Stimulated activated CD4-positive, alpha-beta T cell treated with anti-CD3 and anti-CD28 coated beads, TNF-alpha, amount 100 ng/mL, for 48 hours (primary cell): ENCODE measurements at regions not wholly inside any gene's neighbourhood (a gene's known extent, or its start where the extent isn't known, plus 50 kb on each side); places are given as distances from the start of the nearest gene placed in this dataset.
"Not testable (repeated sequence)": the region's sequence is repeated elsewhere in the genome, so short reads cannot be mapped to it uniquely, and the experiment has no call there.

Source experiments
- DNase-seq, 3 donors: peaks; one replicate each; pipeline ENCODE4 v3.0.0-alpha.2; 2020; ENCODE audit warnings: low read depth in 3 of 3

DNA sequence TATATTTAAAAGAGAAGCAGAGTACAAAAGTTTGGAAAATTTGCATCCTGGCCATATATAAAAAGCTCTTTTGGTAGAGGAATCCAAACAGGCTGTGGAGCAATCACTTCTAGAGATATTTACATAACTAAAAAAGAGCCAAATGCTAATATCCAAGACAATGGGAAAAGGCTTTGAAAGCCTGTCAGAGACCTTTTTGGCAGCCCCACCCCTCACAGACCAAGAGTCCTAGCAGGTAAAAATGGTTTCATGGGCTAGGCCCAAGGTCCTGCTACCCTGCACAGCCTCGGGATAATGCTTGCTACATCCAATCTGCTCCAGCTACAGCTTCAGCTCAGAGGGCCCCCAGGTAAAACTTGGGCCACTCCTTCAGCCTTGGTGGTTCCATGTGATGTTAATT is 430.2 kb upstream of the KCND2 start:
- no peak for DNase-seq

DNA sequence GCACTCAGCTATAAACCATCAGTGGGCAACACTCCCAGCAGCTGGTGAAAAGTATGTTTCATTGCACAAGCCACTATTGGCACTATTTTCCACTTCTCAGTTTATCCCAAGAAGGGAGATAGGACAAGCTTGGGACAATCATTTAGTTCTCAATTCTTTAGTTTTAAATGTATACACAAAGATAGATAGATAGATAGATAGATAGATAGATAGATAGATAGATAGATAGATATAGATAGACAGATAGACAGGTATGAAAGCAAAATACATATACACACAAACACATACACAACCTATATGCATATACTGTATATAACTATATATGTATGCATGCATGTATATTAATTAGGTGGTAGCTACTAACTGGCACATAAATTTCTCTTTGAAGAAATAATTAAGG is 411.6 kb upstream of the KCND2 start:
- DNase-seq, result no peak

DNA sequence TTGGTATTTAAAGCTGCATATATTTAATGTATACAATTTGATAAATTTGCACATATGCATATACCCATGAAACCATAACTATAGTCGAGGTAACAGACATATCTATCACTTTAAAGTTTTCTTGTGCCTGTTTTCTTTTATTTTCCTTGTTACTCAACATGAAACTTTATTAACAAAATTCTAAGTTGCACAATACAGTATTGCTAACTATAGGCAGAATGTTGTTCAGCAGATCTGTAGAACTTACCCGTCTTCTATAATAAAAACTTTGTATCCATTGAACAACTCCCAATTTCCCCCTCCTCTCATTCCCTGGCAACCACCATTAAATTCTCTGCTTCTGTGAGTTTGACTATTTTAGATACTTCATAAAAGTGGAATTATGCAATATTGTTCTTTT is 404.6 kb upstream of the KCND2 start:
- no peak for DNase-seq

DNA sequence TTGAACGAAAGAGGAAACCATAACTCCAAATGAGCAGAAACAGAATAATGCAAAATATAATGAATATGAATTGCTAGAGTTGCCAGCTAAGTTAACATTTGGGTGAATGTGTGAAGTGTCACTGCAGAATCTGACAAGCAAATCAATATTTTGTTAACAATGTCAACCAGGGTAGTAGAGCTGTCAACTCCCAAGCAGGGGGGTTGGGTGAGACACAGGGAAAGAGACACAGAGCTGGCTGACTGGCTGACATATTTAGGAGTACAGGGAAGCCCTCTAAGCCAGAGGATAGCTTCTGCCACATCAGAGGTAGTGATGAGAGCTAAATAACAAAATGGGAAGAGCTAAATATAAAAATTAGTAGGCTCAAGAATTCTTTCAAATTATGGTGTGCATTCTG is 393.1 kb upstream of the KCND2 start:
- DNase-seq, result no peak

DNA sequence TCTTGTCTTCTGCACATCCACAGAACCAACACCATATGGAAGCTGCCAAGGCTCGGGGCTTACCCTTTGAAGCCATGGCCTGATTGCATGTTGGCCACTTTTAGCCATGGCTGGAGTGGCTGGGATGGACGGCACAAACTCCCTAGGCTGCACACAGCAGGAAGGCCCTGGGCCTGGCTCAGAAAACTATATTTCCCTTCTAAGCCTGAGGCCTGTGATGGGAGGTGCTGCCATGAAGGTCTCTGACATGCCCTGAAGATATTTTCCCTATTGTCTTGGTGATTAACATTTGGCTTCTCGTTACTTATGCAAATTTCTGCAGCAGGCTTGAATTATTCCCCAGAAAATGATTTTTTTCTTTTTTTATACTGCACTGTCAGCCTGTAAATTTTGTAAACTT is 387.0 kb upstream of the KCND2 start:
- no peak for DNase-seq

DNA sequence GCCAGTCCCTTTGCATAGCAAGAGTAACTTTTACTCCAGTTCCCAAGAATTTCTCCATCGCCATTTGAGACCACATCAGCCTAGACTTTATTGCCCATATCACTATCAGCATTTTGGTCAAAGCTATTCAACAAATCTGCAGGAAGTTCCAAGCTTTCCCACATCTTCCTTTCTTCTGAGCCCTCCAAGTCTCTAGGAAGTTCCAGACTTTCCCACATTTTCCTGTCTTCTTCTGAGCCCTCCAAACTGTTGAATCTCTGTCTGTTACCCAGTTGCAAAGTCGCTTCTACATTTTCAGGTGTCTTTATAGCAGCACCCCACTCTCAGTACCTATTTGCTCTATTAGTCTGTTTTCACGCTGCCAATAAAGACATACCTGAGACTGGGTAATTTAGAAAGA is 386.4 kb upstream of the KCND2 start:
- not testable (repeated sequence) for DNase-seq

DNA sequence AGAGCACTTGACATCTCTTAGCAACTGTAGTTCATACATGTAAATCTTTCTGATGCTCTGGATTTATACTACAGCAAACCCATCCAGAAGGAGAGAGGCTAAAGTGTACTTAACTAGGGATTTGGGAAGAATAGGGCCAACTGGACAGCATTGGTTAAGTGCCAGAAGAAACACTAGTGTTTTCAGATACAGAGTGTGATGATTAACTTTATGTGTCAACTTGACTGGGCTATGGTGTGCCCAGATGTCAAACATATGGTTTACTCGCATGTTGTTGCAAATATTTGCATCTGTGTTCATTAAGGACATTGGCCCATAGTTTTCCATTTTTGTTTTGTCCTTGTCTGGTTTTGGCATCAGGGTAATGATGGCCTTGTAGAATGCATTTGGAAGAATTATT is 384.7 kb upstream of the KCND2 start:
- DNase-seq, result no peak

DNA sequence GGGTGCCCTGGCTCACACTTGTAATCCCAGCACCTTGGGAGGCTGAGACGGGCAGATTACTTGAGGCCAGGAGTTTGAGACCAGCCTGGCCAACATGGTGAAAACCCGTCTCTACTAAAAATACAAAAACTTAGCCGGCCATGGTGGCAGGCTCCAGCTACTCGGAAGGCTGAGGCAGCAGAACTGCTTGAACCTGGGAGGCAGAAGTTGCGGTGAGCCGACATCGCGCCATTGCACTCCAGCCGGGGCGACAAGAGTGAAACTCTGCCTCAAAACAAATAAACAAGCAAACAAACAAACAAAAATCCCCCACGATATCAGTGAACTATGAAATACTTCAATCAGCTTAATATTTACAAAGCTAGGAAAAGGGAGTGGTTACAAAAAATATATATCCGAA is 382.3 kb upstream of the KCND2 start:
- DNase-seq, result no peak

DNA sequence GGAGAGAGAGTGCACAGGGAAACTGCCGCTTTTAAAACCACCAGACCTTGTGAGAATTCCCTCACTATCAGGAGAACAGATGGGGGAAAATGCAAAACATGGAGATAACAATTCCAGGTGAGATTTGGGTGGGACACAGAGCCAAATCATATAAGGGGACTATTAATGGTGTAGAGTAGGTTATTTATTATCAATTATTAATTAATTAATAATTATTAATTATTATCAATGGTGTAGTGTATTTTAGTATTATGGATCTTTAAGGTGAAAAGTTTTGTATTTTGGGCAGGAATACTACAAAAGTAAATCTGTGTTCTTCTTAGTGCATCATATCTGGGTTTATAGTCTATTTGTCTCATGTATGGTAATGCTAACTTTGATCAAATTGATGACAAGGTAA is 377.7 kb upstream of the KCND2 start:
- DNase-seq, result no peak

DNA sequence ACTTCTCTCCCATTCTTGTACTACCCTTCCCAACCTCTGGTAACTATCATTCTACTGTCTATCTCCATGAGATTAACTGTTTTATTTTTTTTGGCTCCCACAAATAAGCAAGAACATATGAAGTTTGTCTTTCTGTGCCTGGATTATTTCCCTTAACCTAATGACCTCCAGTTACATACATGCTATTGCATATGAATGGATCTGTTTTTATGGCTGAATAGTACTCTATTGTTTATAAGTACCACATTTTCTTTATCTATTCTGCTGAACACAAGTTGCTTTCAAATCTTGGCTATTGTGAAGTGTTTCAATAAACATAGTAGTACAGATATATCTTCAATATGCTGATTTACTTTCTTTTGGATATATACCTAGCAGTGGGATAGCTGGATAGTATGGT is 376.6 kb upstream of the KCND2 start:
- no peak for DNase-seq

DNA sequence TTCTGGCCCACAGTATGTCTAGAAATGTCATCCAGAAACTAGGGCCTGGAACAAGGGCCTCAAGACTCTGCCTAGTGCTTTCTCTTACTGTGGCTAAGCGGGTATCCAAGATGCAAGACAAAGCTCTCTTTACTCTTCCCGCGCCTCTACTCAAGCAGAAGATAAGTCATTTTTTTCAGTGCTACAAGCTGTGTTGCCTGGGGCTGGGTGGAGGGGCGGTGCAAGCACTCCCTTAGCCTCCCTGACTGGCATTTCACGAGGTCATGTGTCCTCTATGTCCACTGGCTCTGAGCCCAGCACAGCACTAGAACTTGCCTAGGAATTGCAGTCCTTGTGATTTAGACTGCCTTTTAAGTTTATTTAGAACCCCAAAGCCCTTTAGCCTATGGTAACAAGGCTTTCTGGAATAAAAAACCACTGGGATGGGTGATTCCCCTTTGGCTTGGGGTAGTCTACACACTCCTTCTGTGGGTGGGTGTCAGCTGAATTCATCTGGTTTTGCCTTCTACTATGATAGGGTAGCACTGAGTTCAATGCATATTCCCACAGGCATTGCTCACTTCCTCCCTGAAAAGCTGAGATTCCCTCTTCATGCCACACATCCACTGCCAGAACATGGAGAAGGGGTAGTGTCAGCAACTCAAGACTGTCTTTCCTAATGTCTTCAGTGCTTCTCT is 371.8 kb upstream of the KCND2 start:
- no peak for DNase-seq

DNA sequence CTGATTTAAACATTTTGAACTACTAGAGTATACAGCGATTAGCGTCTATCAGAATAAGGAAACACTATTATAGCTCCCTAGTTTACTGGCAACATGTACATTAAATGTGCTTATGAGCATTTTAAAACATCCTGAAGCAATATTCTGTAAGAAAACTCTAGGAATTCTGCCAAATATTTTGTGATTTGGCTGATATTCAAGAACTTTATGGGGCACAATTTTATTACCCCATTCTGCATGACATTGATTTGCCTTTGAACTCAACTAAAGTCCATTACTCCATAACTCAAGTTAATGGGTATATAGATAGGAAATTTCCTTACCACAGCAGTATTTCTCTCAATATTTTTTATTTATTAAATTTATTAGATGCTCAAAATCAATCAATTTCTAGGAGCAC is 369.9 kb upstream of the KCND2 start:
- no peak for DNase-seq

DNA sequence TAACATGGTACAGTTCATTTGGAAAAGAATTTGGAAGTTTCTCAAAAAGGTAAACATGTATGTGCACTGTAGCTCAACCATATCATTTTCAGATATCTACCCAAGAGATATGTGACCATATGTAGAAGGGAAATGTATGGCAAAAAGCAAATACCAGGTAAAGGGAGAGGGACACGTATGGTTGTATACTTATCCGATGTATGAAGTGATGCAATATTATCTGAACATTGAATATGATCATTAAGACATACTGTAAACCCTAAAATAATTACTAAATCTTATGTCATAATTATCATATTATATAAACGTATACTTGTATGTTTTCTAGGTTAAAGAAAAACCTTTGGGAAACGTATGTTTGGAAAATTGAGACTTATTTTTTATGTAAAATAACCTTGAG is 367.5 kb upstream of the KCND2 start:
- DNase-seq, result no peak

DNA sequence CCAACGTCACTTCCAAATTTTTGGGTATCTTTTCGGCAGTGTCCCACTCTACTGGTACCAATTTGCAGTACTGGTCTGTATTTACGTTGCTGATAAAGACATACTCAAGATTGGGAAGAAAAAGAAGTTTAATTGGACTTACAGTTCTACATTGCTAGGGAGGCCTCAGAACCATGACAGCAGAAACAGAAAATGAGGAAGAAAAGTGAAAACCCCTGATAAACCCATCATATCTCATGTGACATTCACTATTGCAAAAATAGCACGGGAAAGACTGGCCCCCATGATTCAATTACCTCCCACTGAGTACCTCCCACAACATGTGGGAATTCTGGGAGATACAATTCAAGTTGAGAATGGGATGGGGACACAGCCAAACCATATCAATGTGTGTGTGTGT is 364.0 kb upstream of the KCND2 start:
- no peak for DNase-seq

DNA sequence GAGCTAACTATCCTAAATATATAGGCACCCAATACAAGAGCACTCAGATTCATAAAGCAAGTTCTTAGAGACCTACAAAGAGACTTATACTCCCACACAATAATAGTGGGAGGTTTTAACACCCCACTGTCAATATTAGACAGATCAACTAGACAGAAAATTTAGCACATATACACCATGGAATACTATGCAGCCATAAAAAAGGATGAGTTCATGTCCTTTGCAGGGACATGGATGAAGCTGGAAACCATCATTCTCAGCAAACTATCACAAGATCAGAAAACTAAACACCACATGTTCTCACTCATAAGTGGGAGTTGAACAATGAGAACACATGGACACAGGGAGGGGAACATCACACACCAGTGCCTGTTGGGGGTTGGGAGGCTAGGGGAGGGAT is 358.9 kb upstream of the KCND2 start:
- DNase-seq, result not testable (repeated sequence)

DNA sequence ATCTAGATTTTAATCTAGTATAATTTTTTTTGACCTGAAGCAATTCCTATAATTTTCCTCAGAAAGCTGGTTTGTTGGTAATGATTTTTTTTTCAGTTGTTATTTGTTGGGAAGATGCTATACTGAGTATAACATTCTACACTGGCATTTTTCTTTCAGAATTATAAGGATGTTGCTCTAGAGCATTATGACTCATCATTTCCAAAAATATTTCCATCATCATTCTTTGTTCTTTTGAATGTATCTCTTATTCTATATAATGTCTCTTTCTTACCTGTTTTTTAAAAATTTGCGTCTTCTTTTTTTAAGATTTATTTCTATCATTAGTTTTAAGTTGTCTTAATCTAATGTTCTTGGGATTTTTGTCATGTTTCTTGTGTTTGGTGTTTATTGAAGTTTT is 356.5 kb upstream of the KCND2 start:
- DNase-seq, result no peak

DNA sequence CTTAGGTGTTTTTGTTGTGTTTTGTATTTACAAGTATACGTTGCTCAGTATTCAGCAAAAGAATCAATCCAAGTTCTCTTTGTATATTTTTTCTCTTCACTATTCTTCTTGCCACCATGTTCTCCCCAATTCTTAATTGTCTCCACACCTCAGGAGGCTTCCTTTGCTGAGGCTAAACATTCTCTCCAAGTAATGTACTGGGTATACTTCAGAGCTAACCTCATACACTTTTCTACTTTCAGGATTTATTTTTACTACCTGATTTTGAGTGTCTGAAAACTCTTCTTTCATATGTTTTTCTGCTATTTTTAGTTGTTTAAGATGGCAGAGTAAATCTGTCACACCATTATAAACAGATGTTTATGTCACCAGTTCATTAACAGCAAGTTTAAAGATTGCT is 354.8 kb upstream of the KCND2 start:
- DNase-seq, result no peak

DNA sequence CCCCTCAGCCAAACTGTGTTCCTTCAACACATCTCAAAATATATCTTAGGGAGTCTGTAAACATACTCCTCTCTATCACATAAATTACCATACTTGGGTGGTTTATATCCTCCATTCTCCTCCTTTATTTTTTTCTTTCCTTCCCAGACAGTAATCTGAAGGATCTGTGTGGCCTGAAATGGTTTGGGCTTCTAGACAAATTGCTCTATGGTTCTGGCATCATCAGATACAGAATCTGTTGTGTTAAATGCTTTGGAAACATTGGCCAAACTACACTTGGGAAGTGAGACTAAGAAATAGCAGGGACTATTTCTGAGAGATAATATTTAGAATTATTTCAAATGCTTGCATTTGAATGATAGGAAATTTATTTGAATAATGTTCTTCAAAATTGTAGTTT is 353.0 kb upstream of the KCND2 start:
- no peak for DNase-seq

DNA sequence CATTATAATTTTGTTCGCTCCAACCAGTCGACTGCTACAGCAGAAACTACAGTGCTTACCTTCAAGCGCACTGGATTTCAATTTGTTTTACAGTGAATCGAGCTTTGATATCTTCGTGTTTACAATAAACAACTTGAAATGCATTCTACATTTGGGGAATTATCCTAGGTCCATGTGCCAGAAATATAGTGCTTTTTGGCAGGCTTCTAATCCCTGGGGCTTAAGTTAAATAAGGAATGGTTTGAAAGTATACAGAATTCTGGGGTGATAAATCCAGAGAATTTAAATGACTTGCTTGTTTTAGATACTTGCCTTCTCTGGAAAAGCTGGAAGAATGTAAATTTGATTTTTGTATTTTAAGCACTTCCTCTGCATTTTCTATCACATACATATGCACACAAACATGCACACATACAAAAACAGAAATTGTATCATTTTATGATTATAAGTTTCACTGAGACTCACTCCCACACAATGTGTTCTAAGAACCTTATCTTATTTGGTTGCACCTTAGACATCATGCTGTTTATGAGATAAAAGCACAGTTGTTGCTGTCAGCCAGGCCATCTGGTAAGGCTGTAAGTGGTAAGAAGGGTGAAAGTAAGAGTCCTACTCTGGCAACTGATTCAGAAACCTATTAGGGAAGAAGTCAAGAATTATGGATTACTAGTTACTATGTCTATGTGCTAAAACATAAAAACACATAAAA is 347.2 kb upstream of the KCND2 start:
- DNase-seq, result no peak

DNA sequence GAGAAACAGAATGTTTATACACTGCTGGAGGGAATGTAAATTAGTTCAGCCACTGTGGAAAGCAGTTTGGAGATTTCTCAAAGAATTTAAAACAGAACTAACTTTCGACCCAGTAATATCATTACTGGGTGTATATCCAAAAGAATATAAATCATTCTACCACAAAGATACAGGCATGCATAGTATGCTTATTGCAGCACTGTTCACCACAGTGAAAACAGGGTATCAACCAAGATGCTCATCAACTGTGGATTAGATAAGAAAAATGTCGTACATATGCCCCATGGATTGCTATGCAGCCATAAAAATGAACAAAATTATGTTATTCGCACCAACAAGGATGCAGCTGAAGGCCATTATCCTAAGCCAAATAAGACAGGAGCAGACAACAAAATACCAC is 343.1 kb upstream of the KCND2 start:
- DNase-seq, result no peak

DNA sequence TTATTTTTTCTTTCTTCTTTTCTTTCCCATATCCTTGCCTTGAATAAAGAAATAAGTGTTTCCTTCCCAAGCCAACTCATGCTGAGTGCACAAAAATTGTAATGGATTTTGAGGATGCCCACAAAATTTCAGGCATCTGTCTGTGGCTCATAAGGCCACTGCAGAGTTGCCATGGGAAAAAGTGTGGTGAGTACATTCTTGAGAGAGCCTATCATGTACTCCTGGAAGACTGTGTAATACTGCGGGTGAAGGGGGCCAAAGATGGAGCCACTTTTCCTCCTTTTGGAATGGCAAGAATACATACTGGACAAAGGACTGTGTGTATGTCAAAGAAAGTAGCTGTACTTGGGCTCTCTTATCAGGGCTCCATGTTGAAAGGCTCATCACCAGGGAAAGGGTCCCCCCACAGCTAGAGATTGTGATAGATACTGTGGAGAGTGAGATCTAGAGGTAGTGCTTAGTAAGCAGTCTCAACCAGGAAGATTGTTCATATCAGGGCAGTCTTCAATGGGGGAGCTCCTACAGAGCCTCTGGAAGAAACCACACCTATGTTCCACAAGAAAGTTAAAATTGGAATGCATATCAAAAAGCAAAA is 341.6 kb upstream of the KCND2 start:
- no peak for DNase-seq

DNA sequence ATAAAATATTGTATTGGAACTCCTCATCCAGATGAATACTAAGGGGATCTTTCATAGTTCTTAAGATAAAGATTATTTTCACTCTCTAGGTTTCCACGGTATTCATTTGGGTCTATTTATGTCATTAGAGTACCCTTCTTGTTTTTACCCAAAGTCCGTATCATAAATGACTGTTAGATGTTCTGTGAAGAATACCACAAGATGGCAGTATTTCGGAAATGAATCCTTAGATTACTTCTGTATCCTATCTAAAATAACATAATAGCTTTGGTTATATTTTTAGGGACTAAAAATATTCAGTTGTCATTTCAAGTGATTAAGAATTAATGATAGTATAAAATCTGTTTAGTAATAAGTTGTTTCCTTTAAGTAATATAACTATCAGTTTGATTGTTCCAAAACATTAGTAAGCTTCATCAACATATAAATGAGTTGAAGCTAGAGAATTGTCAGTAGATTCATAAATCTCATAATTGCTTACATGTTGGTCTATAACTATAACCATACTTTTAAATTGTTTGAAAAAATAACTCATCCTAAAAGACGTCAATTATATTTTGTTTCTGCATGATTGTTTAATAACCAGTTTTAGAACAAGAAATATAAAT is 337.5 kb upstream of the KCND2 start:
- DNase-seq, result no peak

DNA sequence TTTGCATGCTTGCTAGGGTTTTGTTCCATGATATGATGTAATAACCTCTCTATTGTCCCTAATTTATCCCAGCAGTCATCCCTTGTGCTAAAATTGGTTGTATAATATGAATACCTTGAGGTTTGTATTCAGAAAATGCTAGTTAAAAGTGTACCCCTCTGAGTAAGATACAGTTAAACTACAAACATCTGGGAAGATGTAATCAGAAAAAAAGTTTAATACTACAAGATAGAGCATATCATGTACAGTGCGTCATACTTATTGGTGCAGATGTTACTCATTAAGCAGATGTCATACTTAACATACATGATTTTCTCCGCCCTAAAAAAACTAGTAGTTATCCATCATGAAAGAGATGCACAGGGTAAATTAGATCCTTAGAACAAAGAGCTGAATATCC is 336.1 kb upstream of the KCND2 start:
- no peak for DNase-seq
